Left lobe of liver (tissue), 2 donors: ENCODE measurements at regions not wholly inside any gene's neighbourhood (a gene's known extent, or its start where the extent isn't known, plus 50 kb on each side); places are given as distances from the start of the nearest gene placed in this dataset.

Experiments
- ATAC-seq: fragments of 200-7000 bp; cut with Tn5 transposase; one replicate; pipeline ENCODE4 v1.9.1; 2020; ENCODE audit warnings: mild to moderate bottlenecking, moderate library complexity
- DNase-seq: peaks from one replicate; pipeline ENCODE4 v3.0.0-alpha.2; 2020; ENCODE audit warnings: low spot score
- donor health status: DM: no; HTN: no; CAD: no; lungs with moderate emphysema.
- donor health status: DM: no; HTN: yes; CAD: no.

- no peak for ATAC-seq
- DNase-seq, result no peak
Measured at GRCh38 chr2:120682654-120683053, 53.0 kb upstream of the GLI2 start.

GRCh38 chr2:120683081-120683480 lies 52.6 kb upstream of the GLI2 start:
- DNase-seq (no peak), ATAC-seq (no peak)

DNA sequence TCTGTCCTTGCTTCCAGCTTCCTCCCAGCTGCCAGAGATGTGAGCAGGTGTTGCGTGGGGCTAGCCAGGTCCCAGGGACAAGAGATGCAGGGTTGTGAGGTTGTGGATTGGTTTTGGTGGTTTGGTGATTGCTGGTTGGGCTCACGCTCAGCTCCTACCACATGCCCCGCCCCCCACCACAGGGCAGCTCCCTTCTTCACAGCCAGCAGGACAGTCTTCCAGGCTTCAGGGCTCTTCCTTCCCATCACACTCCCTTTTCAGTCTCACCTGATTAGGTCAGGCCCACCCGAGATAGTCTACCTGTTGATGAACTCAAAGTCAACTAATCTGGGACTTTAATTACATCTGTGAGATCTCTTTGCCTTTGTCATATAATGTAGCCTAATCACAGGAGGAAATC lies 52.0 kb upstream of the GLI2 start:
- DNase-seq, result no peak
- ATAC-seq, result no peak

- no peak for ATAC-seq
Measured at GRCh38 chr2:120684289-120685065, 51.2 kb upstream of the GLI2 start.

GRCh38 chr2:120685066-120685973 lies 50.3 kb upstream of the GLI2 start:
- ATAC-seq, result peak; percentile 41
- DNase-seq, result no peak

More at GRCh38 chr2:120684289-120685065, 51.2 kb upstream of the GLI2 start:
- no peak for DNase-seq
